ENCODE measurements at regions not wholly inside any gene's neighbourhood (a gene's known extent, or its start where the extent isn't known, plus 50 kb on each side); places are given as distances from the start of the nearest gene placed in this dataset.

DNA sequence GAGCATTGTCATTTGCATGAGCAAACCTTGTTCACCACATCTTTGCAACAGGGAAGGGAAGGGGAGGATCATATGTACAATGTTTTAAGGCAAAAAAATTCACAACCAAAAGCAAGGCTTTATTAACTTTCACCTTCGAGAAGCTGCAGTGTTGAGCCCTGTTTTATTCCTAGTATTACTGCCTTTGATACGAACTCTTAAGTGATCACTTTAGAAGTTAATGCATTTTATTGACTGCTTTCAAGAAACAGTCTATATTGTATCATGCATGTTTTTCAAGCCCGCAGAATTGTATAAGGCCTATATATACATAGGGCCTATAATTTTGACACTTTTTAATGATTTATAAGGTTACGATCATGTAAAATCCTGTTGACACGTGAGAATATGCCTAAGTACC, 117.5 kb upstream of the VPREB1 start:
- TF ChIP-seq, protein P1, sequence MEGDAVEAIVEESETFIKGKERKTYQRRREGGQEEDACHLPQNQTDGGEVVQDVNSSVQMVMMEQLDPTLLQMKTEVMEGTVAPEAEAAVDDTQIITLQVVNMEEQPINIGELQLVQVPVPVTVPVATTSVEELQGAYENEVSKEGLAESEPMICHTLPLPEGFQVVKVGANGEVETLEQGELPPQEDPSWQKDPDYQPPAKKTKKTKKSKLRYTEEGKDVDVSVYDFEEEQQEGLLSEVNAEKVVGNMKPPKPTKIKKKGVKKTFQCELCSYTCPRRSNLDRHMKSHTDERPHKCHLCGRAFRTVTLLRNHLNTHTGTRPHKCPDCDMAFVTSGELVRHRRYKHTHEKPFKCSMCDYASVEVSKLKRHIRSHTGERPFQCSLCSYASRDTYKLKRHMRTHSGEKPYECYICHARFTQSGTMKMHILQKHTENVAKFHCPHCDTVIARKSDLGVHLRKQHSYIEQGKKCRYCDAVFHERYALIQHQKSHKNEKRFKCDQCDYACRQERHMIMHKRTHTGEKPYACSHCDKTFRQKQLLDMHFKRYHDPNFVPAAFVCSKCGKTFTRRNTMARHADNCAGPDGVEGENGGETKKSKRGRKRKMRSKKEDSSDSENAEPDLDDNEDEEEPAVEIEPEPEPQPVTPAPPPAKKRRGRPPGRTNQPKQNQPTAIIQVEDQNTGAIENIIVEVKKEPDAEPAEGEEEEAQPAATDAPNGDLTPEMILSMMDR (IDR thresholded peaks at IDR 0.05): no peak
- no peak for TF ChIP-seq POLR2A (IDR thresholded peaks at IDR 0.05)

All from right lobe of liver (tissue), 4 donors.